Activated CD4-positive, CD25-positive, alpha-beta regulatory T cell (primary cell): ENCODE measurements at regions not wholly inside any gene's neighbourhood (a gene's known extent, or its start where the extent isn't known, plus 50 kb on each side); places are given as distances from the start of the nearest gene placed in this dataset.

Source experiments
- DNase-seq, 4 experiments: peaks; one replicate each; lab custom pipeline; 2025; lab: John Stamatoyannopoulos, UW

GRCh38 chr19:31559494-31559893, 210.3 kb upstream of the TSHZ3 start:
- no peak for DNase-seq

GRCh38 chr19:31560086-31561060, 211.1 kb upstream of the TSHZ3 start:
- DNase-seq, result no peak

GRCh38 chr19:31562966-31563612, 213.9 kb upstream of the TSHZ3 start:
- no peak for DNase-seq

- no peak for DNase-seq
Observed at GRCh38 chr19:31567776-31568175, 218.5 kb upstream of the TSHZ3 start.

GRCh38 chr19:31568724-31569123, 219.5 kb upstream of the TSHZ3 start:
- DNase-seq, result no peak

- DNase-seq, result no peak
Observed at GRCh38 chr19:31570718-31571117, 221.5 kb upstream of the TSHZ3 start.

GRCh38 chr19:31572102-31572975, 223.1 kb upstream of the TSHZ3 start:
- no peak for DNase-seq

GRCh38 chr19:31572976-31573298, 223.7 kb upstream of the TSHZ3 start:
- no peak for DNase-seq

GRCh38 chr19:31574251-31574973, 225.2 kb upstream of the TSHZ3 start:
- DNase-seq, result no peak

- DNase-seq, result no peak
Observed at GRCh38 chr19:31575846-31576335, 226.7 kb upstream of the TSHZ3 start.

GRCh38 chr19:31578326-31578725, 229.1 kb upstream of the TSHZ3 start:
- no peak for DNase-seq

- DNase-seq, result no peak
Observed at GRCh38 chr19:31583148-31583547, 233.9 kb upstream of the TSHZ3 start.

- DNase-seq, result no peak
Observed at GRCh38 chr19:31586282-31586681, 237.0 kb upstream of the TSHZ3 start.

- no peak for DNase-seq
Observed at GRCh38 chr19:31589109-31589508, 239.9 kb upstream of the TSHZ3 start.

- DNase-seq, result no peak
Observed at GRCh38 chr19:31591258-31591657, 242.0 kb upstream of the TSHZ3 start.

- DNase-seq, result no peak
Observed at GRCh38 chr19:31592456-31592855, 243.2 kb upstream of the TSHZ3 start.

- DNase-seq, result no peak
Observed at GRCh38 chr19:31594701-31595100, 245.5 kb upstream of the TSHZ3 start.

- no peak for DNase-seq
Observed at GRCh38 chr19:31595521-31595920, 246.3 kb upstream of the TSHZ3 start.

- no peak for DNase-seq
Observed at GRCh38 chr19:31596751-31597150, 247.5 kb upstream of the TSHZ3 start.

GRCh38 chr19:31597616-31598015, 248.4 kb upstream of the TSHZ3 start:
- DNase-seq, result no peak

GRCh38 chr19:31598730-31599238, 249.5 kb upstream of the TSHZ3 start:
- DNase-seq, result no peak
